Ectodermal cell (in vitro differentiated cells): ENCODE measurements at regions not wholly inside any gene's neighbourhood (a gene's known extent, or its start where the extent isn't known, plus 50 kb on each side); places are given as distances from the start of the nearest gene placed in this dataset.

ENCODE experiments used
- H3K27ac ChIP-seq: 2 replicates; pipeline ENCODE4 v1.7.0; 2013; ENCODE audit warnings: mild to moderate bottlenecking, low read depth, low read length; ENCODE audit not compliant: insufficient read depth, poor library complexity, severe bottlenecking
- H3K27me3 ChIP-seq: 2 replicates; pipeline ENCODE4 v1.7.0; 2013; ENCODE audit warnings: mild to moderate bottlenecking, low read length; ENCODE audit not compliant: insufficient read depth, control insufficient read depth, poor library complexity, severe bottlenecking
- H3K36me3 ChIP-seq: one replicate; pipeline ENCODE4 v1.7.0; 2013; ENCODE audit warnings: low read length; ENCODE audit not compliant: control insufficient read depth, insufficient read depth
- H3K4me1 ChIP-seq: one replicate; pipeline ENCODE4 v1.7.0; 2013; ENCODE audit warnings: low read length; ENCODE audit not compliant: control insufficient read depth, insufficient read depth
- H3K4me3 ChIP-seq: 2 replicates; pipeline ENCODE4 v1.7.0; 2013; ENCODE audit warnings: low read depth, low read length, control low read depth; ENCODE audit not compliant: insufficient read depth
- H3K9me3 ChIP-seq: 2 replicates; pipeline ENCODE4 v1.7.0; 2013; ENCODE audit warnings: mild to moderate bottlenecking, low read length, moderate library complexity; ENCODE audit not compliant: control insufficient read depth
- WGBS, 2 experiments: methylation state at CpG; one replicate each; pipeline ENCODE4 v1.1.7; 2013; ENCODE audit warnings: missing lambda C conversion rate in 2 of 2; 5-methylcytosine and 5-hydroxymethylcytosine counted together

DNA sequence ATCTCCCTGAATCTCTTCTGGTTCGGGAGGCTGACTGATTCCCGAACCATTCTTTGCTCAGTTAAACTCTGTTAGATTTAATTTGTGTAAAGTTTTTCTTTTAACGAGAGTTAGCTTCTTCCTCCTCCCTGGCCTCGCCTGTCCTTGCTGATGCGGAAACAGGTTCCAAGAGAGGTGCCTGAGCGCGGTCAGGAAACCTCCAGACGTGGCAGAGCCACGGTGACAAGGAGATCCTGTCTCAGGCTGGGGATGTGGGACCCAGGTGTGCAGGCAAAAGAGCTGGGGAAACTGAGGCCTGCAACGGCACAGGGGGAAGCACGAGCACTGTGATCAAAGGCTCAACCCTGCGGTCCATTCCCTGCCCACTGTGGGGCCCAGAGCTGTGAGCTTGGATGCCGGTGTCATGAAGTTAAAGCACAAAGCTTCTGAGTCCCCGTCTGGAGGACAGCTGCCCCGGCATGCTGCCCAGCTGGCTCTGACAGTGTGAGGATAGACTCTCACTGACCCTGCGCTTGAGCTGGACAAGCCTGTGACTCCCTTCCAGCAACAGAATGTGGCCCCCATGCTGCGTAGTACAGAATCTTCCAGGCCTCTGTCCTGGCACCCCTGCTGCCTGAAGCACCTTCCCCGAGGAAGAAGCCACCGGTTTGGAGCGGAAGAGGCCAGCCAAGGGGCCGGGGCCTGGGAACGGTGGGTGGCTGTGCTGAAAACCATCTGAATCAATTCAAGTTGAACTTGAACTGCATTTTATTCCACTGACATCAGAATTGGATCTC is 960.6 kb downstream of the BRD1 start:
- Histone ChIP-seq H3K27ac (no peak overlapping the region), H3K9me3 (no peaks in the 10 kb centered on the region), H3K4me3 (no peak overlapping the region), H3K36me3 (no peaks in the 10 kb centered on the region), H3K27me3 (no peaks in the 10 kb centered on the region), H3K4me1 (no peaks in the 10 kb centered on the region)
- WGBS, 2 experiments: 92 to 93% methylated on average over 22 of the region's 22 CpGs

DNA sequence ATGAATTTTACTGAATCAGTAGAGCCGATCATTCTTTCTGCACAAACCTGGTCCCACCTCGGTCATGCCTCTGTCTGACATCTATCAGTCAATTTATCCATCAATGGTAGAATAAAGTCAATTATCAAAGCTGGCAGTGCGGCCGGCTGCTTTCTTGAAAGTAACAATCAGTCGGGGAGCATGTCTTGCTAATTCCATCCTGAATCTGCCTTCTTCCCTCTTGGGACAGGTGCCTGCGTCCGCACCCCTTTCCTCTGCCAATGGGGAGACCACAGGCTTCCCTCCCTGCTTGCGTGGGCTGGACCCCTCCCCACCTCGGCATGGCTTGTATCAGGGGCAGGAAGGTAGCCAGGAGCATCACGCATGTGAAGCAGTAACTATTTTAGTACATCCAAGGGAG is 962.9 kb downstream of the BRD1 start:
- H3K4me1 ChIP-seq: no peaks in the 10 kb centered on the region
- WGBS, 2 experiments: 91 to 94% methylated on average over 10 of the region's 10 CpGs
- H3K9me3 ChIP-seq: no peaks in the 10 kb centered on the region
- no peaks in the 10 kb centered on the region for H3K27me3 ChIP-seq
- H3K4me3 ChIP-seq: no peak overlapping the region
- no peak overlapping the region for H3K27ac ChIP-seq
- no peaks in the 10 kb centered on the region for H3K36me3 ChIP-seq

DNA sequence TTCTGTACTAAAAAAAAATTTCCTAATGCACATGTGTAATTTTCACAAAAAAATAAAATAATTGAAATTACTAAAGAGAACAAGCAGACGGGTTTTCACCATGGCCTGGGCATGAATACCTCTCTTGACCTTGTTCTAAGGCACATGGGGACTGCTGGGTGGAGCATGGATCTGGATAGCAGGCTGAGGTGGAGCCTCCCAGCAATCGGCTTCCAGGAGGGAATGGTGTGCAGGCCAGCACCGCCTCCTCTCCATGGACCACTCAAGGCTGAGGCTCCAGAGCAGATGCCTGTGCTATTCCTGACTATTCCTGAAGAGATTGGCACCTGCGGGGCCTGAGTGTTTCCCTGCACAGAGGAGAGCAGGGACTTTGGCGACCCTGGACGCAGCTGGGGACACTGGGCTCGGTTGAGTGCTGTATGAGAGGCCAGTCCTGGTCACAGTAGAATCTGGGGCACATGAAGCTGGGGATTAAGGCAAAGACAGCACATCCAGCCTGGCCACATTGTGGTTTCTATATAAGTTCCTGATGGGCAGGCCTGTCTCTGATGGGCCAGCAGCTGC is 963.6 kb downstream of the BRD1 start:
- WGBS, 2 experiments: 90 to 91% methylated on average over 7 of the region's 7 CpGs
- Histone ChIP-seq H3K27me3 (no peaks in the 10 kb centered on the region), H3K27ac (no peak overlapping the region), H3K36me3 (no peaks in the 10 kb centered on the region), H3K4me1 (no peaks in the 10 kb centered on the region), H3K9me3 (no peaks in the 10 kb centered on the region), H3K4me3 (no peak overlapping the region)

DNA sequence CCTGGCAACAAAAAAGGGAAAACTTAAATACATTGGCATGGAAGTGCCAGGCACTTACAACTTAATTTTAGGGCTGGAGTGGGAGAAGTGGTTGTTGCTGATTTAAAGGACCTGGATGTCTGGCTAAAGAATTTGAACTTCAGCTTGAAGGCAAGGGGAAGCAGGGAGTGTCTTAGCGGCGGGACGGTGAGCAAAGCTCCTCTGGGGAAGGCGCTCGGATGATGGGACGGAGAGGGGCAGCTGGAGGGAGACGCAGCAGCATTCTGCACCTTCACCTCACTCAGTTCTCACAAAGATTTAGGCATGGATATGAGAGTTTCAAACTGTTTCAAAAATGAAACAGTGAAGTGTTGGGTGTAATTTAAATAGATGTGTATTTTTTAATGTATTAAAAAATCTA is 967.1 kb downstream of the BRD1 start:
- Histone ChIP-seq H3K9me3 (no peaks in the 10 kb centered on the region), H3K4me3 (no peak overlapping the region), H3K27me3 (no peaks in the 10 kb centered on the region), H3K36me3 (no peaks in the 10 kb centered on the region), H3K27ac (no peak overlapping the region), H3K4me1 (no peaks in the 10 kb centered on the region)
- WGBS, 2 experiments: 89 to 98% methylated on average over 7 of the region's 7 CpGs

DNA sequence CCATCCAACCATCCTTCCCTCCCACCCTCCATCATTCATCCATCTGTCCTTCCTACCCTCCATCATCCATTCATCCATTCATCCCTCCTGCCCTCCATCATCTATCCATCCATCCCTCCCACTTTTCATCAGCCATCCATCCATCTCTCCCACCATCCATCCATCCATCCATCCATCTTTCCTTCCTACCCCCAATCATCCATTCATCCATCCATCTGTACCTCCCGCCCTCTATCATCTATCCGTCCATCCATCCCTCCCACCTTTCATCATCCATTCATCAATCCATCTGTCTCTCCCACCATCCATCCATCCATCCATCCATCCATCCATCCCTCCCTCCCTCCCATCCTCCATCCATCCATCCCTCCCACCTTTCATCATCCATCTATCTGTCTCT is 968.8 kb downstream of the BRD1 start:
- Histone ChIP-seq H3K4me1 (no peaks in the 10 kb centered on the region), H3K36me3 (no peaks in the 10 kb centered on the region), H3K27me3 (no peaks in the 10 kb centered on the region), H3K4me3 (no peak overlapping the region), H3K9me3 (no peaks in the 10 kb centered on the region), H3K27ac (no peak overlapping the region)
- 92% methylated on average over 2 of the region's 2 CpGs for WGBS, 2 experiments

DNA sequence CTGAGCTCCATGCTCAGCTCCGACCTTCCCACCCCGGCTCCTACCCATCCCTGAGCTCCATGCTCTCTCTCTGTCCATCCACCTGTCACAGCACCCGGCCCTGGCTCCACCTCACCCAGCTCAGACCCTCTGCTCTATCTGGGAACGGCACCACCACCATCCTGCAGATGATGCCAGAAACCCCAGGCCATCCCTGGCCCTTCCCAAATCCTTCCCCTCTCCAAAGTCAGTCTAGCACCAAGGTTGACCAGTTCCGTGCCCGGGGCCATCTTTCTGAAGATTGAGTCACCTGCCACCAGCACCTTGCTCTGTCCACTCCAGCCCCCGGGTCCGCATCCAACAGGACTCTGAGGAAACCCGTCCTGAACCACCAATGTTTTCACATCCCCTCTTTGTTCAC is 969.6 kb downstream of the BRD1 start:
- WGBS, 2 experiments: 90 to 92% methylated on average over 9 of the region's 9 CpGs
- Histone ChIP-seq H3K4me3 (no peak overlapping the region), H3K27me3 (no peaks in the 10 kb centered on the region), H3K4me1 (no peaks in the 10 kb centered on the region), H3K27ac (no peak overlapping the region), H3K36me3 (no peaks in the 10 kb centered on the region), H3K9me3 (no peaks in the 10 kb centered on the region)

DNA sequence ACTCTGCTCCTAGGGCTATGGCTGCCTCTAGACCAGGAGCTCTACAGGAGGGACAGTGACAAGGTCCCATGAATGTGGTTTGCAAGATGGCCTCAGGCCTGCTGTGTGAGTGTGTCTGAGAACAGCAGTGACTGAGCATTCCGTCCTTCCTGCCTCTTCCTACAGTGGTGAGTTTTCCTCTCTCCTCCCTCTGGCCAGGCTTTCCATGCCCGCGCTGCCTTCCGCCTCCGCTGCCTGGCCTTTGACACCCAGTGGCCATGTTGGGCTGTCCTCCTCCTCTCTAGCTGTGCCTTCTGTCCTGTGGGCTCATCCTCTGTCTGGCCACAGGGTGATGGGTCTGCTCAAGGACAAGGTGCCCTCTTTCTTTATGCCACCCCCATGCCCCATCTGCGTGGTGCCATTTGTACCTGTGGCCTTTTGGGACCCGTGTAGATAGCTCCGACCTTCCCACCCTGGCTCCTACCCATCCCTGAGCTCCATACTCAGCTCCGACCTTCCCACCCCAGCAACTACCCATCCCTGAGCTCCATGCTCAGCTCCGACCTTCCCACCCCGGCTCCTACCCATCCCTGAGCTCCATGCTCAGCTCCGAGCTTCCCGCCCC is 970.4 kb downstream of the BRD1 start:
- no peak overlapping the region for H3K4me3 ChIP-seq
- no peaks in the 10 kb centered on the region for H3K27me3 ChIP-seq
- no peak overlapping the region for H3K27ac ChIP-seq
- H3K36me3 ChIP-seq: no peaks in the 10 kb centered on the region
- H3K4me1 ChIP-seq: no peaks in the 10 kb centered on the region
- no peaks in the 10 kb centered on the region for H3K9me3 ChIP-seq
- 87 to 88% methylated on average over 13 of the region's 13 CpGs for WGBS, 2 experiments

DNA sequence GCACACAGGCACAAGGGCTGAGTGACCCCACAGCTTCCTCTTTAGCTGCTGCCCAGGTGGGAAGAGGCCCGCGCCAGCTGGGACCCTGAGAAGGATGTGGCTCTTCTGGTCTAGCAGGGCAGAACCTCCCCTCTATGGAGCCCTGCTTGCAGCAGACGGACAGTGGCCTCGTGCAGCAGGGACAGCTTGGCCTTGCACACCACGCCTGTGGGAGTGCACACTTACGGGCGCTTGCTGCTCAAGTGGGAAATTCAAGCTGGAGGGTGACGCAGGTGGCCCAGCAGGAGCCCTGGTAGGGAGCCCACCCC is 971.4 kb downstream of the BRD1 start:
- H3K9me3 ChIP-seq: no peaks in the 10 kb centered on the region
- H3K27me3 ChIP-seq: no peaks in the 10 kb centered on the region
- no peak overlapping the region for H3K27ac ChIP-seq
- H3K4me1 ChIP-seq: no peaks in the 10 kb centered on the region
- no peak overlapping the region for H3K4me3 ChIP-seq
- 90 to 91% methylated on average over 8 of the region's 8 CpGs for WGBS, 2 experiments
- H3K36me3 ChIP-seq: no peaks in the 10 kb centered on the region

DNA sequence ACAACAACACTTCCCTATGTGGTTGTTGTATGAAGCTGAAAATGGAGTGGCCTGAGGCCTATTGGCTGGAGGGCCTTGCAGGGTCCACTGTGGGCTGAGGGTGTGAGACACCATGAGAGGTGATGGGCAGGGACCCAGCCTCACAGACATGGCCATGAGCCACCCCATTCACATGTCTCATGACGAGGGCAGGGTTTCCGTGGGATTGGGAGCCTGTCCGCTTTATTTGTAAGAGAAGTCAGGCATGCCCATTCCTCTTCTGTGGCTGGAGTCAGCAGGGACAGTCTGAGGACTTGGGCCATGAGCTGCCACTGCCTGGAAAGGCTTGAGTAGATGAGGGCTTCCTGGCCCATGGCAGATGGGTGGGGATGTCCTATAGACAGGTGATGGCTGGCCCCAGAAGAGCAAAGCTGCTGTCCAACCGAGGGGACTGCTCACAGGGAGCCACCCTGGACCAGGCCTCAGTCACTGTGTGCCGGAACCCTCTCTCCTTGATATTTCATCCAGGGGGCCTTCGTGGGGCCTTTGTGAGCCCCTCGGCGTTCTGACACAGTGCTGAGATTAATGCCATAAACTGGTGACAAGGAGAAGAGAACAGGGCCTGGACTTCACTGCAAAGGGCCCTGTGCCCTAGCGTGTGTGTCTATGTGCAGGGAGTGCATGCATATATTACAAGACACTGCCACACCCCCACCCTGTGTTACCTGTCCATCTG is 971.9 kb downstream of the BRD1 start:
- Histone ChIP-seq H3K9me3 (no peaks in the 10 kb centered on the region), H3K4me1 (no peaks in the 10 kb centered on the region), H3K27ac (no peak overlapping the region), H3K27me3 (no peaks in the 10 kb centered on the region), H3K4me3 (no peak overlapping the region), H3K36me3 (no peaks in the 10 kb centered on the region)
- WGBS, 2 experiments: 93% methylated on average over 9 of the region's 9 CpGs

DNA sequence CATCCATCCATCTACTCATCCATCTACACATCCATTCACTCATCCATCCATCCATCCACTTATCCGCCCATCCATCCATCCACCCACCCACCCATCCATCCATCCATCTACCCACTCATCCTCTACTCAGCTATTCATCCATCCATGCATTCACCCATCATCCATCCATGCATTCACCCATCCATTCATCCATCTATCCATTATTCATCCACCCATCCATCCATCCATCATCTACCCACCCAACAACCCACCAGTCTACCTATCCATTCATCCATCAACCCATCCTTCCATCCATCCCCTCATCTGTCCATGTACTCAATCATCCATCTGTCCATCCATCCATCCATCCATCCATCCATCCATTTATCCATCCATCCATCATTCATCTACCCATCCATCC is 972.7 kb downstream of the BRD1 start:
- Histone ChIP-seq H3K27ac (no peak overlapping the region), H3K9me3 (no peaks in the 10 kb centered on the region), H3K4me3 (no peak overlapping the region), H3K4me1 (no peaks in the 10 kb centered on the region), H3K36me3 (no peaks in the 10 kb centered on the region), H3K27me3 (no peaks in the 10 kb centered on the region)
- 88 to 91% methylated on average over 1 of the region's 1 CpG for WGBS, 2 experiments
